ENCODE measurements at regions not wholly inside any gene's neighbourhood (a gene's known extent, or its start where the extent isn't known, plus 50 kb on each side); places are given as distances from the start of the nearest gene placed in this dataset.
"Not testable (repeated sequence)": the region's sequence is repeated elsewhere in the genome, so short reads cannot be mapped to it uniquely, and the experiment has no call there.

GRCh38 chr11:87870086-87870485, 305.2 kb downstream of the RAB38 start:
- no peak for ATAC-seq

- no peak for ATAC-seq
Observed at GRCh38 chr11:87866951-87867350, 308.3 kb downstream of the RAB38 start.

- no peak for ATAC-seq
Observed at GRCh38 chr11:87861030-87861429, 314.2 kb downstream of the RAB38 start.

- ATAC-seq, result peak; percentile 55
Observed at GRCh38 chr11:87859636-87860035, 315.6 kb downstream of the RAB38 start.

- ATAC-seq, result no peak
Observed at GRCh38 chr11:87851827-87852226, 323.4 kb downstream of the RAB38 start.

GRCh38 chr11:87851234-87851633, 324.0 kb downstream of the RAB38 start:
- no peak for ATAC-seq

GRCh38 chr11:87849216-87849615, 326.0 kb downstream of the RAB38 start:
- no peak for ATAC-seq

- ATAC-seq, result peak; percentile 42
Observed at GRCh38 chr11:87840786-87841185, 334.5 kb downstream of the RAB38 start.

GRCh38 chr11:87832211-87832610, 343.0 kb downstream of the RAB38 start:
- ATAC-seq, result no peak

GRCh38 chr11:87820011-87820410, 355.2 kb downstream of the RAB38 start:
- ATAC-seq, result no peak

- no peak for ATAC-seq
Observed at GRCh38 chr11:87819151-87819550, 356.1 kb downstream of the RAB38 start.

- no peak for ATAC-seq
Observed at GRCh38 chr11:87812571-87813365, 362.5 kb downstream of the RAB38 start.

GRCh38 chr11:87810486-87810885, 364.8 kb downstream of the RAB38 start:
- ATAC-seq, result no peak

- no peak for ATAC-seq
Observed at GRCh38 chr11:87809256-87809655, 366.0 kb downstream of the RAB38 start.

- ATAC-seq, result no peak
Observed at GRCh38 chr11:87804176-87804575, 371.1 kb downstream of the RAB38 start.

- ATAC-seq, result no peak
Observed at GRCh38 chr11:87803748-87804147, 371.5 kb downstream of the RAB38 start.

- ATAC-seq, result not testable (repeated sequence)
Observed at GRCh38 chr11:87784862-87785261, 390.4 kb downstream of the RAB38 start.

- no peak for ATAC-seq
Observed at GRCh38 chr11:87780068-87780413, 395.2 kb downstream of the RAB38 start.

- ATAC-seq, result no peak
Observed at GRCh38 chr11:87779276-87780067, 395.8 kb downstream of the RAB38 start.

- no peak for ATAC-seq
Observed at GRCh38 chr11:87778357-87778756, 396.9 kb downstream of the RAB38 start.

GRCh38 chr11:87775036-87775435, 400.2 kb downstream of the RAB38 start:
- ATAC-seq, result no peak

GRCh38 chr11:87769661-87770060, 405.6 kb downstream of the RAB38 start:
- ATAC-seq, result no peak

GRCh38 chr11:87767615-87768014, 407.6 kb downstream of the RAB38 start:
- no peak for ATAC-seq

GRCh38 chr11:87764075-87764474, 411.2 kb downstream of the RAB38 start:
- not testable (repeated sequence) for ATAC-seq

All from esophagus mucosa (tissue), 1 donor.